NCI-H2171 (cell line): ENCODE measurements at regions not wholly inside any gene's neighbourhood (a gene's known extent, or its start where the extent isn't known, plus 50 kb on each side); places are given as distances from the start of the nearest gene placed in this dataset.

ENCODE experiments used
- DNase-seq: peaks from one replicate; lab custom pipeline; 2025; lab: John Stamatoyannopoulos, UW

GRCh38 chr2:133943108-133943507 lies 310.8 kb upstream of the MGAT5 start:
- no peak for DNase-seq

GRCh38 chr2:133945089-133945488 lies 308.8 kb upstream of the MGAT5 start:
- DNase-seq = no peak

GRCh38 chr2:133947057-133947456 lies 306.8 kb upstream of the MGAT5 start:
- no peak for DNase-seq

GRCh38 chr2:133948610-133949290 lies 305.1 kb upstream of the MGAT5 start:
- DNase-seq = no peak

GRCh38 chr2:133949595-133949994 lies 304.3 kb upstream of the MGAT5 start:
- no peak for DNase-seq

- DNase-seq = no peak
These were observed 302.7 kb upstream of the MGAT5 start for GRCh38 chr2:133951209-133951608.

- DNase-seq = no peak
These were observed 301.5 kb upstream of the MGAT5 start for GRCh38 chr2:133952420-133952819.

GRCh38 chr2:133952896-133953295 lies 301.0 kb upstream of the MGAT5 start:
- DNase-seq = no peak

- DNase-seq = no peak
These were observed 300.3 kb upstream of the MGAT5 start for GRCh38 chr2:133953524-133953923.

- no peak for DNase-seq
These were observed 299.2 kb upstream of the MGAT5 start for GRCh38 chr2:133954636-133955035.

- no peak for DNase-seq
These were observed 298.7 kb upstream of the MGAT5 start for GRCh38 chr2:133955169-133955568.

GRCh38 chr2:133956434-133956935 lies 297.4 kb upstream of the MGAT5 start:
- no peak for DNase-seq

- DNase-seq = no peak
These were observed 296.0 kb upstream of the MGAT5 start for GRCh38 chr2:133957724-133958480.

GRCh38 chr2:133959066-133959465 lies 294.8 kb upstream of the MGAT5 start:
- no peak for DNase-seq

- DNase-seq = no peak
These were observed 287.1 kb upstream of the MGAT5 start for GRCh38 chr2:133966720-133967304.

- DNase-seq = no peak
These were observed 286.5 kb upstream of the MGAT5 start for GRCh38 chr2:133967326-133967725.

GRCh38 chr2:133968446-133968845 lies 285.4 kb upstream of the MGAT5 start:
- DNase-seq = no peak

- DNase-seq = no peak
These were observed 283.2 kb upstream of the MGAT5 start for GRCh38 chr2:133970641-133971040.

- DNase-seq = no peak
These were observed 281.6 kb upstream of the MGAT5 start for GRCh38 chr2:133972297-133972696.

- no peak for DNase-seq
These were observed 281.1 kb upstream of the MGAT5 start for GRCh38 chr2:133972786-133973185.

GRCh38 chr2:133974353-133974752 lies 279.5 kb upstream of the MGAT5 start:
- no peak for DNase-seq

- no peak for DNase-seq
These were observed 278.7 kb upstream of the MGAT5 start for GRCh38 chr2:133975135-133975534.
